ENCODE measurements at regions not wholly inside any gene's neighbourhood (a gene's known extent, or its start where the extent isn't known, plus 50 kb on each side); places are given as distances from the start of the nearest gene placed in this dataset.

DNA sequence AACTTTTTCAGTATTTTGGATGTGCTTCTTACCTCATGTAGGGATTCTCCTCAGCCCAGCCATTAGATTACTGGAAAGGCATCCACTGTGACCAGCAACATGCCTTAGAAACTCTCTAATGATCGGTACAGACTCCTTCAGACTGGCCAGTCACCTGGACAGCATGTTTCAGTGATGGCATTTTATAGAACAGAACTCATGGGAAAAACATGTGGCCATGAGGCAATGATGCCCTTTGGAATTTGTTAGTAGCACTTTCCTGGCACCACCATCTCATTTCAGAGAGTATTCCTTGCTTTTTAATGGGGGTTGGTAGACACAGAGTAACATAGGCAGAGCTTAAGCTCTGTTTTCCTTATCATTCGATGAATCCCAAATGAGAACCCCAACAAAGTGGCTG, 72.1 kb upstream of the FAM98A start:
- TF ChIP-seq CTCF (conservative IDR thresholded peaks at IDR 0.05; ENCODE audit: low read length) (no peak), EZH2phosphoT487 (IDR thresholded peaks at IDR 0.05; ENCODE audit: borderline replicate concordance) (no peak)
